ENCODE measurements at regions not wholly inside any gene's neighbourhood (a gene's known extent, or its start where the extent isn't known, plus 50 kb on each side); places are given as distances from the start of the nearest gene placed in this dataset.

DNA sequence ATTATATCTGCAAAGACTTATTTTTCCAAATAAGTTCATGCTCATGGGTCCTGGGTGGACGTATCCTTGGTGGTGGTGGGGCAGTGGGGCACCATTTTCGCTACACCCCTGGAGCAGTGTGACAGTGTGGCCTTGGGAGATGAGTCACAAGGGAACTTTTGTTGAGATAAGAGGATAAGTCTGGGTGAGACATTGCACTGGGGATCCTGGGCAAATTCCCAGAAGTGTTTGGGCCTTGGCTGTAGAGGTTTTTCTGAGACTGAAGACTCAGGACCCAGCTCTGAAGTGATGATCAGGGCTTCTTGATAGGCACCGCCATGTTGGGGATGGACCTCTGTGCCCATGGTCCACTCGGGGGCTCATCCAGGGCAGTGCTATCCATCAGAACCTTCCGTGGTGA is 149.4 kb downstream of the MACROH2A1 start:
- no peak overlapping the region for H3K4me2 ChIP-seq (ENCODE audit: low read depth, low read length, poor library complexity, severe bottlenecking)
- H3K4me3 ChIP-seq (ENCODE audit: insufficient read depth, low read length, poor library complexity, severe bottlenecking), result no peak overlapping the region
- H3K9me3 ChIP-seq (ENCODE audit: insufficient read depth, low read length), result no peaks in the 10 kb centered on the region
- H3K9me2 ChIP-seq (replicated peaks; ENCODE audit: insufficient read depth, low read length), result no peaks in the 10 kb centered on the region
- H4K20me1 ChIP-seq (ENCODE audit: low read depth, low read length), result no peaks in the 10 kb centered on the region
- TF ChIP-seq, protein P1, sequence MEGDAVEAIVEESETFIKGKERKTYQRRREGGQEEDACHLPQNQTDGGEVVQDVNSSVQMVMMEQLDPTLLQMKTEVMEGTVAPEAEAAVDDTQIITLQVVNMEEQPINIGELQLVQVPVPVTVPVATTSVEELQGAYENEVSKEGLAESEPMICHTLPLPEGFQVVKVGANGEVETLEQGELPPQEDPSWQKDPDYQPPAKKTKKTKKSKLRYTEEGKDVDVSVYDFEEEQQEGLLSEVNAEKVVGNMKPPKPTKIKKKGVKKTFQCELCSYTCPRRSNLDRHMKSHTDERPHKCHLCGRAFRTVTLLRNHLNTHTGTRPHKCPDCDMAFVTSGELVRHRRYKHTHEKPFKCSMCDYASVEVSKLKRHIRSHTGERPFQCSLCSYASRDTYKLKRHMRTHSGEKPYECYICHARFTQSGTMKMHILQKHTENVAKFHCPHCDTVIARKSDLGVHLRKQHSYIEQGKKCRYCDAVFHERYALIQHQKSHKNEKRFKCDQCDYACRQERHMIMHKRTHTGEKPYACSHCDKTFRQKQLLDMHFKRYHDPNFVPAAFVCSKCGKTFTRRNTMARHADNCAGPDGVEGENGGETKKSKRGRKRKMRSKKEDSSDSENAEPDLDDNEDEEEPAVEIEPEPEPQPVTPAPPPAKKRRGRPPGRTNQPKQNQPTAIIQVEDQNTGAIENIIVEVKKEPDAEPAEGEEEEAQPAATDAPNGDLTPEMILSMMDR (IDR thresholded peaks at IDR 0.05; ENCODE audit: insufficient read depth, low read length, poor library complexity, severe bottlenecking), result no peak
- TF ChIP-seq EZH2phosphoT487 (conservative IDR thresholded peaks at IDR 0.05; ENCODE audit: low read length), result no peak
- no peaks in the 10 kb centered on the region for H3K27me3 ChIP-seq (ENCODE audit: low read length)
- no peaks in the 10 kb centered on the region for H3F3A ChIP-seq (ENCODE audit: insufficient read depth)
- no peaks in the 10 kb centered on the region for H3K79me2 ChIP-seq (ENCODE audit: insufficient read depth, low read length)
- no peaks in the 10 kb centered on the region for H3K36me3 ChIP-seq (ENCODE audit: low read length)
- H3K9ac ChIP-seq (ENCODE audit: low read length), result no peak overlapping the region
- no peak overlapping the region for H2AFZ ChIP-seq (ENCODE audit: low read depth, low read length, severe bottlenecking)
- no peak overlapping the region for H3K27ac ChIP-seq (ENCODE audit: low read depth, low read length)

DNA sequence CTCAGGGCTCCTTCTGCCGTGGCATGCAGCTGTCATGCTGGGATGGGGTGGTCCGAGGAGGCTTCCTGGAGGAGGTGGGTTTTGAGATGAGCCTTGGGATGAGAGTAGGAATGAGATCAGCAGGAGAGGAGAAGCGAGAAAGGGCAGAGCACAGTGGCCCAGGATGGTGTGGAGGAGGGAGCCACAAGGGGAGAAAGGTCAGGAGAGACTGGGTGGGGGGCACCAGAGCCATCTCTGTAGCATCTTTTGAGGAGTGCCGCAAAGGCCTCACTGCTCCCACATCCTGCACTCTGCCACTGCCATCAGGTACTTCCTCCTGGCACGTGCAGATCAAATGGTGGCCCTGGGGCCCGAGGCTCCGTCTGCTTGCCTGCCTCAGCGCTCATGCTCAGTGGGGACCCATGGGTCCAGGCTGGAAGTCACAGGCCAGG is 150.2 kb downstream of the MACROH2A1 start:
- no peak for TF ChIP-seq EZH2phosphoT487 (conservative IDR thresholded peaks at IDR 0.05; ENCODE audit: low read length)
- TF ChIP-seq, protein P1 (IDR thresholded peaks at IDR 0.05; ENCODE audit: insufficient read depth, low read length, poor library complexity, severe bottlenecking), result no peak
- no peaks in the 10 kb centered on the region for H3F3A ChIP-seq (ENCODE audit: insufficient read depth)

DNA sequence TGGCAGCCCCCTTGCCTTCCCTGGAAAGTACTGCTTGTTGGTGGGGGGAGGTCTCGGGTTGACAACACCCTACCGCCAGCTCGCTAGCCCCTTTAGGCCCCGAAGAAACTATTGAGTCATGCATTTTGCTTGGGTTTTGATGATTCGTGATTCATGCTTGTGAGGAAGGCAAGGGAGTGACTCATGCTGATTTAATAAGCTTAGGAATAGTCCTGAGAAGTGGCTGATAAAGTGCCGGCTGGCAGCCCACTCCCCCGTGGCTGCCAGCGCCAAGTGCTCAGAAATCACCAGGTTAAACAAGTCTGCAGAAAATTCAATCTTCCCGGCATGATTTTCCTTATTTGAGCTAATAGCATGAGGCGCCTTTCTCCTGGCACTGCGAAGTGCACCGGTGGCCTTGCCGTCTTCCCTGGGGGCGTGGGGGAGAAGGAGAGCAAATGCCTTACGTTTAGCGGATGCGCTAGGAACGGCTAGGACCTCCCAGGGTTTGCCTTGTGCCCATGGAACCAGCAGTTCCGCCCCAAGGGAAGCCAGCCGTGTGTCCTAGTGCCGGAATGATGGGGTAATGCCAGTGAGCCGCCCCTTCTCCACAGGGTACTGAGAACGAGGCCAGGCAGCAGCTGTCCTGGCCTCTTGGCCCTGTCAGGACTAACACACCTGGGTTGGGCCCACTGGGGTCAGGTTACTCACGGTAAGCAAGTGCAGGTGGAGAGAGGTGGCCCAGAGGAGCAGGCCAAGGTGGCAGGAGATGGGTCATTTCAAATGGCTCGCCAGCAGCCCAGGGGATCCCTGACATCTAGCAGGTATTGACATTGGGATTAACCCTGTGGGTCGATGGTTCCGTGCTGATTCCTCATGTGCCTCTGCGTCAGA is 151.9 kb downstream of the MACROH2A1 start:
- H3K27me3 ChIP-seq (ENCODE audit: low read length), result no peaks in the 10 kb centered on the region
- no peak for TF ChIP-seq EZH2phosphoT487 (conservative IDR thresholded peaks at IDR 0.05; ENCODE audit: low read length)
- TF ChIP-seq, protein P1 (IDR thresholded peaks at IDR 0.05; ENCODE audit: insufficient read depth, low read length, poor library complexity, severe bottlenecking), result no peak
- no peaks in the 10 kb centered on the region for H3K9me3 ChIP-seq (ENCODE audit: insufficient read depth, low read length)
- H3K27ac ChIP-seq (ENCODE audit: low read depth, low read length), result no peak overlapping the region
- H3K36me3 ChIP-seq (ENCODE audit: low read length), result no peaks in the 10 kb centered on the region
- H3K9me2 ChIP-seq (replicated peaks; ENCODE audit: insufficient read depth, low read length), result no peaks in the 10 kb centered on the region
- no peaks in the 10 kb centered on the region for H3F3A ChIP-seq (ENCODE audit: insufficient read depth)
- no peaks in the 10 kb centered on the region for H3K79me2 ChIP-seq (ENCODE audit: insufficient read depth, low read length)
- H2AFZ ChIP-seq (ENCODE audit: low read depth, low read length, severe bottlenecking), result no peak overlapping the region
- H3K4me2 ChIP-seq (ENCODE audit: low read depth, low read length, poor library complexity, severe bottlenecking), result no peak overlapping the region
- H3K4me3 ChIP-seq (ENCODE audit: insufficient read depth, low read length, poor library complexity, severe bottlenecking), result no peak overlapping the region
- no peaks in the 10 kb centered on the region for H4K20me1 ChIP-seq (ENCODE audit: low read depth, low read length)
- no peak overlapping the region for H3K9ac ChIP-seq (ENCODE audit: low read length)

More for the DNA sequence above, 150.2 kb downstream of the MACROH2A1 start:
- H3K27ac ChIP-seq (ENCODE audit: low read depth, low read length), result no peak overlapping the region
- no peaks in the 10 kb centered on the region for H3K27me3 ChIP-seq (ENCODE audit: low read length)
- H3K9ac ChIP-seq (ENCODE audit: low read length), result no peak overlapping the region
- no peak overlapping the region for H3K4me2 ChIP-seq (ENCODE audit: low read depth, low read length, poor library complexity, severe bottlenecking)
- H3K9me3 ChIP-seq (ENCODE audit: insufficient read depth, low read length), result no peaks in the 10 kb centered on the region
- H3K4me3 ChIP-seq (ENCODE audit: insufficient read depth, low read length, poor library complexity, severe bottlenecking), result no peak overlapping the region
- H3K9me2 ChIP-seq (replicated peaks; ENCODE audit: insufficient read depth, low read length), result no peaks in the 10 kb centered on the region
- no peak overlapping the region for H2AFZ ChIP-seq (ENCODE audit: low read depth, low read length, severe bottlenecking)
- H3K36me3 ChIP-seq (ENCODE audit: low read length), result no peaks in the 10 kb centered on the region
- no peaks in the 10 kb centered on the region for H3K79me2 ChIP-seq (ENCODE audit: insufficient read depth, low read length)
- H4K20me1 ChIP-seq (ENCODE audit: low read depth, low read length), result no peaks in the 10 kb centered on the region

Measured in SU-DHL-6 (cell line).